Liver (tissue), 3 donors: ENCODE measurements at regions not wholly inside any gene's neighbourhood (a gene's known extent, or its start where the extent isn't known, plus 50 kb on each side); places are given as distances from the start of the nearest gene placed in this dataset.

Experiments used
- CTCF ChIP-seq: fragments of 150-350 bp; IDR thresholded peaks from 2 replicates; pipeline ENCODE4 v1.5.1; 2017; ENCODE audit warnings: improper control_type of control experiment, low read depth, low read length; ENCODE audit not compliant: missing input control
- EGR1 ChIP-seq, 2 donors: IDR thresholded peaks; 2 replicates each; pipeline ENCODE4 v1.6.1; 2016 to 2018; ENCODE audit warnings: antibody characterized with exemption in 2 of 2, low read depth in 2 of 2
- FOXA1 ChIP-seq: IDR thresholded peaks from 2 replicates; pipeline ENCODE4 v1.6.1; 2016; ENCODE audit warnings: antibody characterized with exemption
- JUND ChIP-seq, 2 donors: IDR thresholded peaks; 2 replicates each; pipeline ENCODE4 v1.6.1; 2016; ENCODE audit warnings: antibody characterized with exemption in 2 of 2
- MAX ChIP-seq: IDR thresholded peaks from 2 replicates; pipeline ENCODE4 v1.6.1; 2016; ENCODE audit warnings: antibody characterized with exemption
- REST ChIP-seq: IDR thresholded peaks from 2 replicates; pipeline ENCODE4 v1.6.1; 2016; ENCODE audit warnings: antibody characterized with exemption, mild to moderate bottlenecking
- SP1 ChIP-seq: IDR thresholded peaks from 2 replicates; pipeline ENCODE4 v1.6.1; 2018; ENCODE audit warnings: antibody characterized with exemption, mild to moderate bottlenecking
- TAF1 ChIP-seq: conservative IDR thresholded peaks from 2 replicates; pipeline ENCODE4 v1.6.1; 2016; ENCODE audit warnings: antibody characterized with exemption, mild to moderate bottlenecking
- donor health status: healthy.
- donor health status: healthy.

GRCh38 chr7:8827329-8827728, 393.9 kb downstream of the NXPH1 start:
- TF ChIP-seq CTCF (no peak), SP1 (no peak), REST (no peak), MAX (no peak), EGR1 (IDR thresholded peaks at IDR 0.05; ENCODE audit: low read depth in 2 of 2) (no peak), TAF1 (no peak), FOXA1 (no peak), JUND (IDR thresholded peaks at IDR 0.05) (no peak)
